Neural progenitor cell (in vitro differentiated cells): ENCODE measurements at regions not wholly inside any gene's neighbourhood (a gene's known extent, or its start where the extent isn't known, plus 50 kb on each side); places are given as distances from the start of the nearest gene placed in this dataset.

Source experiments
- CTCF ChIP-seq: fragments of 200-600 bp; sonication (generic); IDR thresholded peaks from 2 replicates; pipeline ENCODE4 v1.5.1; 2017; ENCODE audit warnings: antibody characterized with exemption, mild to moderate bottlenecking
- EZH2 ChIP-seq: fragments of 200-600 bp; sonication (generic); IDR thresholded peaks from 2 replicates; pipeline ENCODE4 v1.6.1; 2017; ENCODE audit warnings: antibody characterized with exemption, mild to moderate bottlenecking, moderate library complexity
- EZH2phosphoT487 ChIP-seq: fragments of 200-600 bp; sonication (generic); IDR thresholded peaks from 2 replicates; pipeline ENCODE4 v1.6.1; 2017; ENCODE audit warnings: antibody characterized with exemption

- TF ChIP-seq EZH2phosphoT487 (no peak), CTCF (no peak), EZH2 (no peak)
Observed at GRCh38 chr10:59012839-59013238, 163.6 kb upstream of the PHYHIPL start.
